Fibroblast of skin of back (primary cell): ENCODE measurements at regions not wholly inside any gene's neighbourhood (a gene's known extent, or its start where the extent isn't known, plus 50 kb on each side); places are given as distances from the start of the nearest gene placed in this dataset.
A peak's percentile ranks its signal among the peaks of the same experiment; 100 is the strongest.

Experiments
- DNase-seq: peaks from one replicate; pipeline ENCODE4 v3.0.0-alpha.2; 2013

GRCh38 chr4:26074712-26075430, 160.9 kb downstream of the SMIM20 start:
- DNase-seq, result no peak

- no peak for DNase-seq
Measured at GRCh38 chr4:26075583-26075982, 161.6 kb downstream of the SMIM20 start.

GRCh38 chr4:26076000-26076587, 162.1 kb downstream of the SMIM20 start:
- peak; percentile 38 for DNase-seq

- DNase-seq, result peak; percentile 68
Measured at GRCh38 chr4:26076896-26077295, 162.9 kb downstream of the SMIM20 start.

GRCh38 chr4:26077756-26078155, 163.7 kb downstream of the SMIM20 start:
- no peak for DNase-seq

- DNase-seq, result no peak
Measured at GRCh38 chr4:26080870-26081628, 167.0 kb downstream of the SMIM20 start.

- DNase-seq, result peak; percentile 47
Measured at GRCh38 chr4:26081795-26082498, 167.9 kb downstream of the SMIM20 start.

GRCh38 chr4:26082565-26082964, 168.5 kb downstream of the SMIM20 start:
- DNase-seq, result no peak

GRCh38 chr4:26083987-26084386, 170.0 kb downstream of the SMIM20 start:
- peak; percentile 82 for DNase-seq

- DNase-seq, result no peak
Measured at GRCh38 chr4:26084414-26084813, 170.4 kb downstream of the SMIM20 start.

GRCh38 chr4:26085551-26085950, 171.5 kb downstream of the SMIM20 start:
- DNase-seq, result no peak

GRCh38 chr4:26086621-26087441, 172.8 kb downstream of the SMIM20 start:
- no peak for DNase-seq

GRCh38 chr4:26088433-26088928, 174.5 kb downstream of the SMIM20 start:
- peak; percentile 81 for DNase-seq

- DNase-seq, result no peak
Measured at GRCh38 chr4:26093551-26093950, 179.5 kb downstream of the SMIM20 start.

GRCh38 chr4:26094076-26094475, 180.1 kb downstream of the SMIM20 start:
- no peak for DNase-seq

- peak; percentile 21 for DNase-seq
Measured at GRCh38 chr4:26094911-26095310, 180.9 kb downstream of the SMIM20 start.

- no peak for DNase-seq
Measured at GRCh38 chr4:26099967-26100366, 185.9 kb downstream of the SMIM20 start.

GRCh38 chr4:26101011-26101410, 187.0 kb downstream of the SMIM20 start:
- DNase-seq, result no peak

- DNase-seq, result no peak
Measured at GRCh38 chr4:26104056-26104685, 190.2 kb downstream of the SMIM20 start.

- no peak for DNase-seq
Measured at GRCh38 chr4:26105337-26105736, 191.3 kb downstream of the SMIM20 start.
